Heart left ventricle (tissue), 13 donors: ENCODE measurements at regions not wholly inside any gene's neighbourhood (a gene's known extent, or its start where the extent isn't known, plus 50 kb on each side); places are given as distances from the start of the nearest gene placed in this dataset.

ENCODE experiments used
- CTCF ChIP-seq, 12 donors: fragments of 200-600 bp; sonication (generic) in 4 of 12; IDR thresholded peaks; one replicate each; pipeline versions ENCODE4 v1.5.0 to v1.8.0; 2018 to 2022; ENCODE audit warnings: antibody characterized with exemption in 12 of 12, mild to moderate bottlenecking in 5 of 12
- POLR2A ChIP-seq, 2 donors: fragments of 450-650 bp; IDR thresholded peaks; one replicate each; pipeline ENCODE4 v1.6.1; 2017; ENCODE audit warnings: antibody characterized with exemption in 2 of 2, mild to moderate bottlenecking in 2 of 2, moderate library complexity in 2 of 2
- donor health status: ischemic (EF 13 %, LVEDD 7.1; RV severe dilation, severe dysfunction).
- donor health status: DM: no; HTN: yes; CAD: no.
- donor health status: DM: no; HTN: no; CAD: no.
- donor health status: ischemic (EF 25% LVEDD 6.9; RV normal size, moderate dysfunction).
- donor health status: ischemic (EF 25% LVEDD 5.7; RV mildly dilated, moderate dysfunction).
- donor health status: ischemic (EF 35%, LVEDD 5.7; RV mildly dilated, moderate dysfunction).
- donor health status: nonischemic (EF 11% LVEDD 7.7; RV severe dilation, severe dysfunction).
- donor health status: DM: yes; HTN: yes; CAD: no.
- donor health status: PGD.
- donor health status: ischemic (EF 29% LVEDD 5.4; RV normal size, mild dysfunction).
- donor health status: nonischemic (EF 23%, LVEDD 6.1; RV moderate dilation, normal function).

- no peak for TF ChIP-seq POLR2A (IDR thresholded peaks at IDR 0.05)
- TF ChIP-seq CTCF (IDR thresholded peaks at IDR 0.05): no peak
These were observed 435.0 kb upstream of the NR2F2 start for GRCh38 chr15:95895508-95895907.
